ENCODE measurements at regions not wholly inside any gene's neighbourhood (a gene's known extent, or its start where the extent isn't known, plus 50 kb on each side); places are given as distances from the start of the nearest gene placed in this dataset.

- H3K4me1 ChIP-seq (ENCODE audit: control insufficient read depth, low read depth, low read length) = no peaks in the 10 kb centered on the region
- no peak overlapping the region for H2AK5ac ChIP-seq (ENCODE audit: low read length)
- no peak overlapping the region for H2BK120ac ChIP-seq (ENCODE audit: low read depth, low read length)
- no peak overlapping the region for H3K9ac ChIP-seq (ENCODE audit: low read length)
- H3K79me1 ChIP-seq (ENCODE audit: low read length) = no peaks in the 10 kb centered on the region
- H2BK5ac ChIP-seq (ENCODE audit: low read length) = no peak overlapping the region
- no peak for DNase-seq
- no peak overlapping the region for H3K4ac ChIP-seq (ENCODE audit: low read depth, low read length)
- no peak overlapping the region for H3K4me3 ChIP-seq (ENCODE audit: low read length)
- H3K56ac ChIP-seq (ENCODE audit: low read length) = no peak overlapping the region
- no peak overlapping the region for H3K4me2 ChIP-seq (ENCODE audit: low read length)
- no peaks in the 10 kb centered on the region for H3K79me2 ChIP-seq (ENCODE audit: control insufficient read depth, insufficient read depth, low read length)
- no peak overlapping the region for H3K27ac ChIP-seq (ENCODE audit: low read depth, low read length)
- no peak overlapping the region for H4K5ac ChIP-seq (ENCODE audit: low read length)
- H2BK15ac ChIP-seq (replicated peaks; ENCODE audit: low read depth) = no peak overlapping the region
- no peak overlapping the region for H3K18ac ChIP-seq (ENCODE audit: low read length)
- no peaks in the 10 kb centered on the region for H3K36me3 ChIP-seq (ENCODE audit: control insufficient read depth, insufficient read depth, low read length)
- WGBS (ENCODE audit: extremely low coverage, insufficient coverage, low lambda C conversion rate) = no CpG with 5 or more reads among the region's 7 CpGs
- no peaks in the 10 kb centered on the region for H3K27me3 ChIP-seq (ENCODE audit: insufficient read depth, low read length, poor library complexity)
- no peak overlapping the region for H4K8ac ChIP-seq (ENCODE audit: low read depth, low read length)
- H3K23ac ChIP-seq (ENCODE audit: low read length) = no peak overlapping the region
Observed at GRCh38 chr2:60400462-60401246, 152.8 kb downstream of the BCL11A start.

GRCh38 chr2:60394463-60394862 lies 159.0 kb downstream of the BCL11A start:
- Histone ChIP-seq H4K8ac (ENCODE audit: low read depth, low read length) (no peak overlapping the region), H3K27me3 (ENCODE audit: insufficient read depth, low read length, poor library complexity) (no peaks in the 10 kb centered on the region), H4K5ac (ENCODE audit: low read length) (no peak overlapping the region), H3K56ac (ENCODE audit: low read length) (no peak overlapping the region), H2BK15ac (replicated peaks; ENCODE audit: low read depth) (no peak overlapping the region), H2BK120ac (ENCODE audit: low read depth, low read length) (no peak overlapping the region), H3K36me3 (ENCODE audit: control insufficient read depth, insufficient read depth, low read length) (no peaks in the 10 kb centered on the region), H3K4me1 (ENCODE audit: control insufficient read depth, low read depth, low read length) (no peaks in the 10 kb centered on the region), H3K79me2 (ENCODE audit: control insufficient read depth, insufficient read depth, low read length) (no peaks in the 10 kb centered on the region), H3K79me1 (ENCODE audit: low read length) (no peaks in the 10 kb centered on the region), H3K18ac (ENCODE audit: low read length) (no peak overlapping the region), H3K4me3 (ENCODE audit: low read length) (no peak overlapping the region), H2AK5ac (ENCODE audit: low read length) (no peak overlapping the region), H3K4me2 (ENCODE audit: low read length) (no peak overlapping the region), H3K4ac (ENCODE audit: low read depth, low read length) (no peak overlapping the region), H3K9ac (ENCODE audit: low read length) (no peak overlapping the region), H2BK5ac (ENCODE audit: low read length) (no peak overlapping the region), H3K27ac (ENCODE audit: low read depth, low read length) (no peak overlapping the region), H3K23ac (ENCODE audit: low read length) (no peak overlapping the region)
- WGBS (ENCODE audit: extremely low coverage, insufficient coverage, low lambda C conversion rate) = no CpG with 5 or more reads among the region's 2 CpGs
- no peak for DNase-seq

- H2BK15ac ChIP-seq (replicated peaks; ENCODE audit: low read depth) = no peak overlapping the region
- no peak overlapping the region for H2AK5ac ChIP-seq (ENCODE audit: low read length)
- no peak overlapping the region for H4K5ac ChIP-seq (ENCODE audit: low read length)
- no peak overlapping the region for H2BK120ac ChIP-seq (ENCODE audit: low read depth, low read length)
- no peak overlapping the region for H3K27ac ChIP-seq (ENCODE audit: low read depth, low read length)
- no peak for DNase-seq
- H3K36me3 ChIP-seq (ENCODE audit: control insufficient read depth, insufficient read depth, low read length) = no peaks in the 10 kb centered on the region
- no peaks in the 10 kb centered on the region for H3K79me1 ChIP-seq (ENCODE audit: low read length)
- H3K4me2 ChIP-seq (ENCODE audit: low read length) = no peak overlapping the region
- H3K79me2 ChIP-seq (ENCODE audit: control insufficient read depth, insufficient read depth, low read length) = no peaks in the 10 kb centered on the region
- H3K4me1 ChIP-seq (ENCODE audit: control insufficient read depth, low read depth, low read length) = no peaks in the 10 kb centered on the region
- no peak overlapping the region for H3K56ac ChIP-seq (ENCODE audit: low read length)
- no peak overlapping the region for H3K4ac ChIP-seq (ENCODE audit: low read depth, low read length)
- no peak overlapping the region for H4K8ac ChIP-seq (ENCODE audit: low read depth, low read length)
- H3K18ac ChIP-seq (ENCODE audit: low read length) = no peak overlapping the region
- no peaks in the 10 kb centered on the region for H3K27me3 ChIP-seq (ENCODE audit: insufficient read depth, low read length, poor library complexity)
- no peak overlapping the region for H3K4me3 ChIP-seq (ENCODE audit: low read length)
- no peak overlapping the region for H3K9ac ChIP-seq (ENCODE audit: low read length)
- no peak overlapping the region for H2BK5ac ChIP-seq (ENCODE audit: low read length)
- WGBS (ENCODE audit: extremely low coverage, insufficient coverage, low lambda C conversion rate) = no CpG with 5 or more reads among the region's 7 CpGs
- H3K23ac ChIP-seq (ENCODE audit: low read length) = no peak overlapping the region
Observed at GRCh38 chr2:60391649-60392375, 161.6 kb downstream of the BCL11A start.

- Histone ChIP-seq H2AK5ac (ENCODE audit: low read length) (no peak overlapping the region), H3K36me3 (ENCODE audit: control insufficient read depth, insufficient read depth, low read length) (no peaks in the 10 kb centered on the region), H4K8ac (ENCODE audit: low read depth, low read length) (no peak overlapping the region), H3K56ac (ENCODE audit: low read length) (no peak overlapping the region), H3K27ac (ENCODE audit: low read depth, low read length) (no peak overlapping the region), H3K4me1 (ENCODE audit: control insufficient read depth, low read depth, low read length) (no peaks in the 10 kb centered on the region), H3K4me2 (ENCODE audit: low read length) (no peak overlapping the region), H3K4ac (ENCODE audit: low read depth, low read length) (no peak overlapping the region), H3K79me1 (ENCODE audit: low read length) (no peaks in the 10 kb centered on the region), H2BK5ac (ENCODE audit: low read length) (no peak overlapping the region), H4K5ac (ENCODE audit: low read length) (no peak overlapping the region), H3K18ac (ENCODE audit: low read length) (no peak overlapping the region), H2BK15ac (replicated peaks; ENCODE audit: low read depth) (no peak overlapping the region), H3K27me3 (ENCODE audit: insufficient read depth, low read length, poor library complexity) (no peaks in the 10 kb centered on the region), H2BK120ac (ENCODE audit: low read depth, low read length) (no peak overlapping the region), H3K23ac (ENCODE audit: low read length) (no peak overlapping the region), H3K79me2 (ENCODE audit: control insufficient read depth, insufficient read depth, low read length) (no peaks in the 10 kb centered on the region), H3K4me3 (ENCODE audit: low read length) (no peak overlapping the region), H3K9ac (ENCODE audit: low read length) (no peak overlapping the region)
- DNase-seq = no peak
- no CpG with 5 or more reads among the region's 6 CpGs for WGBS (ENCODE audit: extremely low coverage, insufficient coverage, low lambda C conversion rate)
Observed at GRCh38 chr2:60391230-60391629, 162.2 kb downstream of the BCL11A start.

- no peak overlapping the region for H3K27ac ChIP-seq (ENCODE audit: low read depth, low read length)
- no peaks in the 10 kb centered on the region for H3K4me1 ChIP-seq (ENCODE audit: control insufficient read depth, low read depth, low read length)
- no peak overlapping the region for H3K4ac ChIP-seq (ENCODE audit: low read depth, low read length)
- H4K8ac ChIP-seq (ENCODE audit: low read depth, low read length) = no peak overlapping the region
- H3K79me1 ChIP-seq (ENCODE audit: low read length) = no peaks in the 10 kb centered on the region
- H2BK15ac ChIP-seq (replicated peaks; ENCODE audit: low read depth) = no peak overlapping the region
- no peak overlapping the region for H3K18ac ChIP-seq (ENCODE audit: low read length)
- no peak overlapping the region for H3K4me2 ChIP-seq (ENCODE audit: low read length)
- no peak overlapping the region for H2BK5ac ChIP-seq (ENCODE audit: low read length)
- no peaks in the 10 kb centered on the region for H3K79me2 ChIP-seq (ENCODE audit: control insufficient read depth, insufficient read depth, low read length)
- no peak overlapping the region for H3K4me3 ChIP-seq (ENCODE audit: low read length)
- no peak overlapping the region for H4K5ac ChIP-seq (ENCODE audit: low read length)
- no peak overlapping the region for H3K23ac ChIP-seq (ENCODE audit: low read length)
- no peak overlapping the region for H2AK5ac ChIP-seq (ENCODE audit: low read length)
- no peak for DNase-seq
- no peaks in the 10 kb centered on the region for H3K36me3 ChIP-seq (ENCODE audit: control insufficient read depth, insufficient read depth, low read length)
- no peak overlapping the region for H2BK120ac ChIP-seq (ENCODE audit: low read depth, low read length)
- WGBS (ENCODE audit: extremely low coverage, insufficient coverage, low lambda C conversion rate) = no CpG with 5 or more reads among the region's 2 CpGs
- no peaks in the 10 kb centered on the region for H3K27me3 ChIP-seq (ENCODE audit: insufficient read depth, low read length, poor library complexity)
- H3K56ac ChIP-seq (ENCODE audit: low read length) = no peak overlapping the region
- no peak overlapping the region for H3K9ac ChIP-seq (ENCODE audit: low read length)
Observed at GRCh38 chr2:60386436-60386835, 167.0 kb downstream of the BCL11A start.

All from mesendoderm (in vitro differentiated cells).